ENCODE measurements at regions not wholly inside any gene's neighbourhood (a gene's known extent, or its start where the extent isn't known, plus 50 kb on each side); places are given as distances from the start of the nearest gene placed in this dataset.

- TF ChIP-seq USF1 (IDR thresholded peaks at IDR 0.05) (no peak), YY1 (IDR thresholded peaks at IDR 0.05; ENCODE audit: low read depth) (no peak), FOXM1 (IDR thresholded peaks at IDR 0.05; ENCODE audit: borderline replicate concordance, low read depth) (no peak), NFIC (IDR thresholded peaks at IDR 0.05) (no peak), CREB1 (IDR thresholded peaks at IDR 0.05; ENCODE audit: low read depth) (no peak), CEBPB (IDR thresholded peaks at IDR 0.05) (no peak), TEAD4 (IDR thresholded peaks at IDR 0.05) (no peak), REST (IDR thresholded peaks at IDR 0.05; ENCODE audit: low read depth) (no peak), TCF12 (IDR thresholded peaks at IDR 0.05; ENCODE audit: low read depth) (no peak), EP300 (IDR thresholded peaks at IDR 0.05; ENCODE audit: borderline replicate concordance) (no peak), EGR1 (IDR thresholded peaks at IDR 0.05) (no peak), MAX (IDR thresholded peaks at IDR 0.05) (no peak), ZBTB7A (IDR thresholded peaks at IDR 0.05; ENCODE audit: low read depth) (no peak), TAF1 (IDR thresholded peaks at IDR 0.05; ENCODE audit: low read depth) (no peak), RAD21 (IDR thresholded peaks at IDR 0.05; ENCODE audit: low read depth) (no peak)
Measured at GRCh38 chr6:44535446-44535845, 147.9 kb downstream of the CDC5L start.

GRCh38 chr6:44535967-44536366, 148.5 kb downstream of the CDC5L start:
- TF ChIP-seq REST (IDR thresholded peaks at IDR 0.05; ENCODE audit: low read depth) (no peak), FOXM1 (IDR thresholded peaks at IDR 0.05; ENCODE audit: borderline replicate concordance, low read depth) (no peak), USF1 (IDR thresholded peaks at IDR 0.05) (no peak), CREB1 (IDR thresholded peaks at IDR 0.05; ENCODE audit: low read depth) (no peak), TCF12 (IDR thresholded peaks at IDR 0.05; ENCODE audit: low read depth) (no peak), EGR1 (IDR thresholded peaks at IDR 0.05) (no peak), CEBPB (IDR thresholded peaks at IDR 0.05) (no peak), YY1 (IDR thresholded peaks at IDR 0.05; ENCODE audit: low read depth) (no peak), ZBTB7A (IDR thresholded peaks at IDR 0.05; ENCODE audit: low read depth) (no peak)

GRCh38 chr6:44537306-44538049, 150.0 kb downstream of the CDC5L start:
- TF ChIP-seq REST (IDR thresholded peaks at IDR 0.05; ENCODE audit: low read depth) (no peak), ZBTB7A (IDR thresholded peaks at IDR 0.05; ENCODE audit: low read depth) (no peak), NFIC (IDR thresholded peaks at IDR 0.05) (no peak), TAF1 (IDR thresholded peaks at IDR 0.05; ENCODE audit: low read depth) (no peak), RAD21 (IDR thresholded peaks at IDR 0.05; ENCODE audit: low read depth) (no peak), CREB1 (IDR thresholded peaks at IDR 0.05; ENCODE audit: low read depth) (no peak), TEAD4 (IDR thresholded peaks at IDR 0.05) (no peak), FOXM1 (IDR thresholded peaks at IDR 0.05; ENCODE audit: borderline replicate concordance, low read depth) (no peak), MAX (IDR thresholded peaks at IDR 0.05) (no peak), YY1 (IDR thresholded peaks at IDR 0.05; ENCODE audit: low read depth) (no peak), EGR1 (IDR thresholded peaks at IDR 0.05) (no peak), EP300 (IDR thresholded peaks at IDR 0.05; ENCODE audit: borderline replicate concordance) (no peak), TCF12 (IDR thresholded peaks at IDR 0.05; ENCODE audit: low read depth) (no peak), USF1 (IDR thresholded peaks at IDR 0.05) (no peak), CEBPB (IDR thresholded peaks at IDR 0.05) (no peak)
